ENCODE measurements at regions not wholly inside any gene's neighbourhood (a gene's known extent, or its start where the extent isn't known, plus 50 kb on each side); places are given as distances from the start of the nearest gene placed in this dataset.

DNA sequence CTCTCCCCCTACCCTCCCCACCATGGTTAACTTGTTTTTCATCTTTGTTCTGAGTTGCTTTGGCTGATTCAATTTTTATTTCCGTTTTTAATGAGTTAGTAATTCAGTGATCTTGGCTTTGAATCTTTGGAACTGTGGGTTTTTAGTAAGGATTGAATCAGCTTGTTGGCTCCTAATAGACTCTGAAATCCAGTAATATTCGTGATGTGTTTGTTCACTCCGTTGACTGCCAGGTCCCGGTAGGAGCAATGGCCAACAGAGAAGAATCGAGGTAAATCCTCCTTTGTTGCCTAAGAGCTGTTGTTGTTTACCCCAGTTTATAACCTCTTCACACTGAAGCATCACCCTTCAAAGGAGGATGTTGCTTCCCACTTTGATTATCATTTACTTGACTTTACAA, 92.7 kb downstream of the PCSK1 start:
- peak; percentile 37 for DNase-seq (ENCODE audit: low spot score)

DNA sequence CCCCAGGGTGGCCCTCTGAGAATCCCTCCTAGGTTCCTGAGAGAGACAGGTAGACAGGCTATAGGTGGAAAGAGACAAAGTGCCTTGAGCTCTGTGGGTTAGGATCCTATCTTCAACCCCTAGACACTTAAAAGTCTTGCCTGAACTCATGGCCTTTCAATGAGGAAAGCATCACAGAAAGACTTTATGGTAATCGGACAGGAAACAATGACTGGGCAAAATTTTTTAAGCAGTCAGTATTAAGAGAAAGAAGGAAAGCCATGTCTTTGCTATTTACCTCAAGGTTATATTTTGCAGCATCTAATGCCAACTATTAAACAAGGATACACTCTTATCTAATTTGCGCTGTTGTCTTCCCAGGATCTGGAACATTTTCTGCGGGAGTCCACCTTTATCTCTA, 93.2 kb downstream of the PCSK1 start:
- no peak for DNase-seq (ENCODE audit: low spot score)

DNA sequence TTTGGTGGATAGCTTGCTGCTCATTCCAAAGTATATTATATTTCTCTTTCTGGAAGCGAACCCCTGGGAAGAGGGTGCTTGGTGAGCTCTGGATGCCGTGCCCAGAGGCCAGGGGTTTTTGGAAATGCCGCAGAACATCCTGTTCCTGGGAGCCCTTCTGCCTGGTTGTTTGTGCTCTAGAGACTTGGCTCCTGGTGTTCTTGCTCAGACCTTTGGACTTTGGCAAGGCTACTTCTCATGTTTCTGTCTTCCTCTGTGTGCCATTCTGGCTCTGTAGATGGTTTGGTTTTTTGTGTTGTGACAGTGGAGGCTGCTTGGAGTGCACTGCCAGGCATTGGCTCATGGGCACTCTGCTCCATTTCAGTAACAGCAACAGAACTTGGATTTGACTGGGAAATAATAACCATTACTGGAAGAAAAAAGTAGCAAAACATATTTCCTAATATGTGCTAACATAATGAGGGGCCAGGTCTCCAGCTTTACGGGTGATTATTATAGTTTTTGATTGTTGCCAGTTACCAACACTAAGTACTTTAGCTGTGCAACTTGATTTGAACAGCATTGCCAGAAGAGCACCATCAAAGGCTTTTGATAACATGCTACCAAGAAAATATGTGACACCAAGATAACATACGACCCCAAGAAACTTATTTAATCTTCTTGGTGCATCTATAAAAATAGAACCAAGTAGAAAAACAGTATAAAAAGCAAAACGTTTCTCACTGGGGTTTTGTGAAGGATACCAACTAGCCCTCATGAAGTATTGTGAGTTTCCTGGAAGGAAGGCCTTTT, 94.2 kb downstream of the PCSK1 start:
- no peak for DNase-seq (ENCODE audit: low spot score)

DNA sequence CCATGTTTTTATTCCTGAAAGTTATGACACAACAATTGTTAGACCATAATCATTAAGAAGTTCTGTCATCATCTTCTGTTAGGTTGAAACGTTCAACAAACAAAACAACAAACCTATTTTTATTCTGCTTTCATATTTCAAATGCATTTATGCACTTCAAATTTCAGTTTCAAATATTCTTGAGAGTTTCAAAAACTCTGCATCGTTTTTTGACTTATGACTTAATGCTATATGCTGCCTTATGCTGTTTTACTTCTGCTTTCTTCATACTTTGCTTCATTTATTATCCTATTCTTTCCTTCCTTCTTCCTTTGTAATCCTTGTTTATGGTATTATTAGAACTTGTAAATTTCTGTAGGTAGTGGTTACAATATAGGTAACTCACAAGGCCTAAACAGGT, 95.0 kb downstream of the PCSK1 start:
- no peak for DNase-seq (ENCODE audit: low spot score)

DNA sequence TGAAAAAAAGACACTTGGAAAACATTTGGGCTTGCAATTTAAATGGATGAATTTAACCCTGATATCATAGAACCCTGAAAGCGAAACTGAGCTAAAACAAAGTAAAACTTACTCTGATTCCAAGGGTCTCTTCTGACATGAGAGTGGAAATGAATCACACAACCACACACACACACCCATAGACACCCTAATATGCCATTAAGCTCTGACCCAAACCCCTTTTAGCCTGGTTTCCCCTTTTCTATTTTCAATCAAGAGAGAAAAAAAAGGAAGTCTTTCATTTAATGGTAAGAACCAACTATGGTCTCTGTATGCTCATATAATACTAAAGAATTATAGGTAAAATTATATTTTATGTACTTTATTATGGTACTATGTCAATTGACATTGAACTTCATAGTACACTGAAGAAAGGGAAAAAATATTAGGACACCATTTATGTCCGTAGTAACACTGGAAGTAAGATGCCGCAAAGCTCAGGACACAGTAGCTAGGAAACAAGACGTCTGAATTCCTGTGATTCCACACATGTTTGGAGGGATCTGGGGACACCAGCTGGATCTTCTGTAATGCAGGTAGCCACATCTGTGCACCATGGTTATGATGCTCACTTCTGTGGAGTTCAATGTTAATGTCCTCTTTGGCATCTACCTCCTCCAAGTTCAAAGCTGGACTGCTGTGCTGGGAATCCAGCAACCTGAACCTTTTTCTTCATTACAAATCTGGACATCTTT, 95.8 kb downstream of the PCSK1 start:
- DNase-seq (ENCODE audit: low spot score) = no peak

DNA sequence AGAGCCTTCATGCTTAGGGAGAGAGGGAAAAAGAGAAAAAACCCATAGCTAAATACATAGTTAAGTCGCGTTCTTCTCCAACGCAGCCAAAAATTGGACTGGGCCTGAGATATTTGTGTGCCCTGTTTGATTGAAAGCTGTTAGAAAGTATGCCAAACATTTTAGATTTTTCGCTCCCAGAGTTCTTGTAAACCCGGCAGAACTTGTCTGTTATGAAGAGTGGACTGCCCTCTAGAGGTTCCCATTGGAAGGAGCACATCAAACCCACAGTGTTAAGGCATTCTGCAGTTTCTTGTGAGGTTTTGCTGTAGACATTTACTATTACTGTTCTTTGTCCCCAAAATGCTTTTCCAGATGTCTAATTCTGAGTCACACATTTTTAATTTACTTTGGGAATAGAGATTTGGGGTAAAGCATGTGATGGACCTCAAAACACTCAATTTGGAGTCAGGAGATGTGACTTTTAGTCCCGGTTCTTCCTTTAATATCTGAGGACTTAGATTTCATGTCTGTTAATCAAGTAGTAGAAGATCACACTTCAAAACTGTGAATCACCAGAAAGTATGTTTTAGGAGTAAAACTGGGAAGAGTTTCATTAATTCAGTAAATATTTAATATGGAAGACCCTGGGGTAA, 96.6 kb downstream of the PCSK1 start:
- DNase-seq (ENCODE audit: low spot score) = peak; percentile 67

GRCh38 chr5:96335873-96336272, 97.2 kb downstream of the PCSK1 start:
- DNase-seq (ENCODE audit: low spot score) = no peak

- DNase-seq (ENCODE audit: low spot score) = no peak
Measured at GRCh38 chr5:96333391-96333790, 99.7 kb downstream of the PCSK1 start.

GRCh38 chr5:96332535-96333366, 100.3 kb downstream of the PCSK1 start:
- DNase-seq (ENCODE audit: low spot score) = no peak

- DNase-seq (ENCODE audit: low spot score) = no peak
Measured at GRCh38 chr5:96331681-96332361, 101.2 kb downstream of the PCSK1 start.

DNA sequence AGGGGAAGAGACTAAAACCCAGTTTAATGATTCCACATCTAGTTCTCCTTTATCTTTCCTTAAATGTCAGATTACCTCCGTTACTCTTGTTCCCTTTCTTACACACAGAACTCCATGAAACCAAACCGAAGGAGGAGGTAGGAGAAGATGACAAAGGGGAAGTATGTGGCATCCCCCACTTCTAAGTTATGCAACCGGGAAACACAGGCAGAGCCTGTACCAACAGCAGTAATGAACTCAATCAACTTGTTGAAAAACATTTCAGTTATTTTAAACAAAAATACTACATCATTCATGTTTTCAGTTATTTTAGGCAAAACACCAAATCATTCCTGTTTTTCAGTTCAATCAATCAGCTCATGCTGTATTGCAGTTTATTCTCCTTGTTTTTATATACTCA, 101.8 kb downstream of the PCSK1 start:
- DNase-seq (ENCODE audit: low spot score) = peak; percentile 34

GRCh38 chr5:96330530-96331140, 102.4 kb downstream of the PCSK1 start:
- no peak for DNase-seq (ENCODE audit: low spot score)

- DNase-seq (ENCODE audit: low spot score) = no peak
Measured at GRCh38 chr5:96329886-96330529, 103.0 kb downstream of the PCSK1 start.

DNA sequence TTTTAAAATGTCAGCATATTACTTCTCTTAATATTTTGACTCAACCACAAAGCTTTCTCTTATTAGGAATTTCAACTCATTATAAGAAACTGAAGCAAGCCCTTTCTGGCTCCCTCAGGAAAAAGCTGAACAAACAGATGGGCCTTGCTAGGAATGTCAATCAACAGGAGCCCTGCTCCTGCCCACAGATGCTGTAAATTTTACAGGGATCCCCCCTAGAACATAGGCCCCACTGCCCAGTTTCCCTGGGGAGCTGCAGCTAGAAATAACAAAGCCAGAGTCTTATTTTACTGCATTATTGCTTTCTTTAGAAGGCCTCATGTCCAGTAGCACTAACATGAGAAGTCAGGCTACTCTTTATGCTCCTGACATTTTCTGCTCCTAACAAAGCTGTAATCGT, 103.8 kb downstream of the PCSK1 start:
- DNase-seq (ENCODE audit: low spot score) = no peak

DNA sequence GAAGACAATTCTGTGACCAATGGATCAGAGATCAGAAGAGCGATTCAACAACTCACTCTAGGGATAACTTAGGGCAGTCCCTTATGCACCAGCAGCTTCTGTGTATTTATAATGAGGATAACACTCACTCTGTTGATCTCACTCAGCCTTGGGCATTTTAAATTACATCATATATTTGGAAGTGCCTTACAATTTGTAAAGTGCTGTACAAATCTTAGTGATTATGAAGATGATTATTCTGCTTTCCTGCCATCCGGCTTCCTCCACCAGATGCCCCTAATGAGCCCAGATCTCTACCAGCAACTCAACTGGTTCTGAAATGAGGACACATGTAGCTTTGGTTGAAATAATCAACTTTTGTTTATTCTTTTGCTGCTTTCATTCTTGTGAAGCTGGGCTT, 105.3 kb downstream of the PCSK1 start:
- no peak for DNase-seq (ENCODE audit: low spot score)

DNA sequence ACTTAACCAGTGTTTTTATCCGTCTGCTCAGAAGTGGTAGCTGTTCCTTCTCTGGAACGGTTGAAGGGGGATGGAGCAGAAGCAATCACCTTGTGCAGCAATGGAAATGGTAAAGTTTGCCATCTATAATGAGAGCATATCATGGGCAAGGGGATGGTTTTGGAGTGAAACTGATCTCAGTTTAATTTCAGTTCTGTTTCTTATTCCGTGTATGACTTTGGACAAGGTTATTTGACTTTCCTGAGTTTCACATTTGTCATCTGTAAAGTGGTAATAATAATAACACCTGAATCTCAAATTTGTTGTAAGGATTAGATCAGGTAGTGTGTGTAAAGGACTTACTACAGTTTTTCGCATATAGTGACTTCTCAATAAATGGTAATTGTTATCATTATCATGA, 106.1 kb downstream of the PCSK1 start:
- no peak for DNase-seq (ENCODE audit: low spot score)

- DNase-seq (ENCODE audit: low spot score) = no peak
Measured at GRCh38 chr5:96324708-96325107, 108.3 kb downstream of the PCSK1 start.

DNA sequence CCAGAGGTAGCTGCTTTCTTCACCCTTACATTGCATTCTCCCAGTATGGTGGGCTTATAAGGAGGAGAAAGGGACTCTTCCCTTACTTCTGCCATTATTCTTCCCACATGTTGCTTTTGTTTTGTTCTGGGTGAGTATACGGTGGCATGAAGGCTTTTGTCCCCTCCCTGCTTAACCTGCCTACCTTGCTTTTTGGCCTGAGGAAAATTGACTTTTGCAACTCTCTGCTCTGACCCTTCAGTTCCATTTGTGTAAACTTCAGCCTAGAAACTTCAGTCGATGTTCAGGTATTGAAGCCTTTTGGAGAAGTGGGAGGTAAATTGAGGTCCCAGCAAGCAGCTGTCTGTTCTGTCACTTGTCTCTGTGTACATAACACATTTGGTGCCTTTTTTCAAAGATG, 110.2 kb downstream of the PCSK1 start:
- DNase-seq (ENCODE audit: low spot score) = no peak

DNA sequence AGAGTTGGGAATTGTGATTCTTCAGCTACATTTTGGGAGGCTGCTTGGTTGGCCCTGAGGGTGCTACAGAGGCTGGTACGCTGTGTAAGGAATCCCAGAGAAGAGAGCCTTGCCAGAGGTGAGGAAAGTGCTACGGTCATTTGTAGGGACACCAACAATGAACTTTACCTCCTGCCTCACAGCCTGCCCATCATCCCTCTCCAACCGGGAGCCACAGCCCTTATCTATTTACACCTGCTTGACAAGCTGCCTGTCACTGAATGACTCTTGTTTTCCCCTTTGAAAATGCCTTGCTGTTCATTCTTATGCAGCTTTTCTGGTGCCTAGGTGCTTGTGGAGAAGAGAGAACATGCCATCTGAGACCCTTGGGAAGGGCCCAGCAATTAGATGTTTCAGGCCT, 110.8 kb downstream of the PCSK1 start:
- DNase-seq (ENCODE audit: low spot score) = no peak

- peak; percentile 45 for DNase-seq (ENCODE audit: low spot score)
Measured at GRCh38 chr5:96321345-96321744, 111.7 kb downstream of the PCSK1 start.

DNA sequence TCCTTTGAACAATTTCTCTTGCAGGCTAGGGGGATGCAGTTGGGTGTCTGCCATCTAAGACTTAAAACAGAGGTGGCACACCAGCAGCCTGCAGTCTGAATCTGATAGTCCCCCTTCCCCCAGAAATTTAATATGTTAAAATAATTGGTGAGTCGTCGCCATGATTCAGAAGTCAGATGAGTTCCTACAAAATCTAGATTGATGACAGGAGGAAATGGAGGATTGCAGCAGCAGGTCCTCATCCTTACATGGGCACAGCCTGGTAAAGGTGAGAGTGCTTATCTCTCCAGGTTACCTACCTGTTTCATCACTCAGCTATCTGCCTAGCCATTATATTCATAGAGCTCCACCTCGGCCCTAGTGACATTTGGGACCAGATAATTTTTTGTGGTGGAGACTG, 112.3 kb downstream of the PCSK1 start:
- no peak for DNase-seq (ENCODE audit: low spot score)

Data from GM03348 (cell line).